ENCODE measurements at regions not wholly inside any gene's neighbourhood (a gene's known extent, or its start where the extent isn't known, plus 50 kb on each side); places are given as distances from the start of the nearest gene placed in this dataset.

- Histone ChIP-seq H2AFZ (ENCODE audit: low read length) (no peak overlapping the region), H3K4me1 (ENCODE audit: control insufficient read depth, extremely low read depth, insufficient read depth, low read length) (no peaks in the 10 kb centered on the region), H3K9me3 (ENCODE audit: control insufficient read depth, insufficient read depth, low read depth, low read length) (no peaks in the 10 kb centered on the region), H4K20me1 (ENCODE audit: control insufficient read depth, extremely low read depth, insufficient read depth, low read length) (no peaks in the 10 kb centered on the region), H3K36me3 (ENCODE audit: control insufficient read depth, insufficient read depth, low read length) (no peaks in the 10 kb centered on the region), H3K9ac (ENCODE audit: insufficient read depth, low read length) (no peak overlapping the region), H3K4me3 (replicated peaks in 1 of 4; ENCODE audit: control extremely low read depth in 1 of 4, insufficient read depth in 1 of 4, low read depth in 3 of 4, low read length in 4 of 4) (no peak overlapping the region), H3K27ac (ENCODE audit: insufficient read depth, low read length) (peak overlapping the region; percentile 29), H3K27me3 (ENCODE audit: control insufficient read depth, insufficient read depth, low read length) (no peaks in the 10 kb centered on the region), H3K4me2 (ENCODE audit: extremely low read depth, insufficient read depth, low read length) (no peak overlapping the region), H3K79me2 (ENCODE audit: control insufficient read depth, insufficient read depth, low read length) (no peaks in the 10 kb centered on the region)
- no peak for TF ChIP-seq CTCF (conservative IDR thresholded peaks at IDR 0.05 in 1 of 2, IDR thresholded peaks at IDR 0.05 in 1 of 2; ENCODE audit: low read depth in 1 of 2, low read length in 2 of 2)
- TF ChIP-seq EZH2 (IDR thresholded peaks at IDR 0.05; ENCODE audit: low read length, missing control alignments): no peak
- DNase-seq (ENCODE audit: low read depth in 2 of 2): peak in 1 of 2 donors; percentile 55
Observed at GRCh38 chr4:107278791-107279483, 242.8 kb upstream of the DKK2 start.

GRCh38 chr4:107276052-107276451 is 239.9 kb upstream of the DKK2 start:
- no peak overlapping the region for H3K4me3 ChIP-seq (replicated peaks in 1 of 4; ENCODE audit: control extremely low read depth in 1 of 4, insufficient read depth in 1 of 4, low read depth in 3 of 4, low read length in 4 of 4)
- no peaks in the 10 kb centered on the region for H3K4me1 ChIP-seq (ENCODE audit: control insufficient read depth, extremely low read depth, insufficient read depth, low read length)
- H3K9ac ChIP-seq (ENCODE audit: insufficient read depth, low read length): no peak overlapping the region
- H3K27ac ChIP-seq (ENCODE audit: insufficient read depth, low read length): no peak overlapping the region
- TF ChIP-seq CTCF (conservative IDR thresholded peaks at IDR 0.05 in 1 of 2, IDR thresholded peaks at IDR 0.05 in 1 of 2; ENCODE audit: low read depth in 1 of 2, low read length in 2 of 2): no peak
- no peak for TF ChIP-seq EZH2 (IDR thresholded peaks at IDR 0.05; ENCODE audit: low read length, missing control alignments)
- no peaks in the 10 kb centered on the region for H3K79me2 ChIP-seq (ENCODE audit: control insufficient read depth, insufficient read depth, low read length)
- no peak for DNase-seq (ENCODE audit: low read depth in 2 of 2)
- H3K4me2 ChIP-seq (ENCODE audit: extremely low read depth, insufficient read depth, low read length): no peak overlapping the region
- H3K9me3 ChIP-seq (ENCODE audit: control insufficient read depth, insufficient read depth, low read depth, low read length): no peaks in the 10 kb centered on the region
- no peaks in the 10 kb centered on the region for H4K20me1 ChIP-seq (ENCODE audit: control insufficient read depth, extremely low read depth, insufficient read depth, low read length)
- no peak overlapping the region for H2AFZ ChIP-seq (ENCODE audit: low read length)
- H3K27me3 ChIP-seq (ENCODE audit: control insufficient read depth, insufficient read depth, low read length): no peaks in the 10 kb centered on the region
- no peaks in the 10 kb centered on the region for H3K36me3 ChIP-seq (ENCODE audit: control insufficient read depth, insufficient read depth, low read length)

GRCh38 chr4:107275225-107275624 is 239.1 kb upstream of the DKK2 start:
- H3K79me2 ChIP-seq (ENCODE audit: control insufficient read depth, insufficient read depth, low read length): no peaks in the 10 kb centered on the region

More at GRCh38 chr4:107275225-107275624, 239.1 kb upstream of the DKK2 start:
- Histone ChIP-seq H3K9ac (ENCODE audit: insufficient read depth, low read length) (no peak overlapping the region), H3K4me2 (ENCODE audit: extremely low read depth, insufficient read depth, low read length) (no peak overlapping the region), H3K4me3 (replicated peaks in 1 of 4; ENCODE audit: control extremely low read depth in 1 of 4, insufficient read depth in 1 of 4, low read depth in 3 of 4, low read length in 4 of 4) (no peak overlapping the region), H3K36me3 (ENCODE audit: control insufficient read depth, insufficient read depth, low read length) (no peaks in the 10 kb centered on the region), H4K20me1 (ENCODE audit: control insufficient read depth, extremely low read depth, insufficient read depth, low read length) (no peaks in the 10 kb centered on the region), H3K9me3 (ENCODE audit: control insufficient read depth, insufficient read depth, low read depth, low read length) (no peaks in the 10 kb centered on the region), H3K27ac (ENCODE audit: insufficient read depth, low read length) (no peak overlapping the region), H2AFZ (ENCODE audit: low read length) (no peak overlapping the region), H3K4me1 (ENCODE audit: control insufficient read depth, extremely low read depth, insufficient read depth, low read length) (no peaks in the 10 kb centered on the region), H3K27me3 (ENCODE audit: control insufficient read depth, insufficient read depth, low read length) (no peaks in the 10 kb centered on the region)
- no peak for DNase-seq (ENCODE audit: low read depth in 2 of 2)
- TF ChIP-seq CTCF (conservative IDR thresholded peaks at IDR 0.05 in 1 of 2, IDR thresholded peaks at IDR 0.05 in 1 of 2; ENCODE audit: low read depth in 1 of 2, low read length in 2 of 2) (no peak), EZH2 (IDR thresholded peaks at IDR 0.05; ENCODE audit: low read length, missing control alignments) (no peak)
